Natural killer cell (primary cell): ENCODE measurements at regions not wholly inside any gene's neighbourhood (a gene's known extent, or its start where the extent isn't known, plus 50 kb on each side); places are given as distances from the start of the nearest gene placed in this dataset.

Experiments
- ATAC-seq, 3 donors: fragments of 150-1000 bp in 2 of 3; fragments of 200-7000 bp in 1 of 3; cut with Tn5 transposase; 1 replicate in 1 of 3; 2 replicates in 2 of 3; pipeline ENCODE4 v1.10.0; 2021; ENCODE audit warnings: mild to moderate bottlenecking in 2 of 3, moderate library complexity in 2 of 3
- DNase-seq, 2 donors: peaks; one replicate each; pipeline versions ENCODE4 v3.0.0 to v3.0.0-alpha.2; 2013 to 2021; ENCODE audit warnings: mixed read lengths in 1 of 2
- H3K27ac ChIP-seq: one replicate; pipeline ENCODE4 v1.5.1; 2013; ENCODE audit warnings: mild to moderate bottlenecking, low read length
- H3K27me3 ChIP-seq: one replicate; pipeline ENCODE4 v1.6.1; 2013; ENCODE audit warnings: low read length; ENCODE audit not compliant: control insufficient read depth, insufficient read depth
- H3K36me3 ChIP-seq: one replicate; pipeline ENCODE4 v1.6.1; 2013; ENCODE audit warnings: low read length; ENCODE audit not compliant: control insufficient read depth, insufficient read depth
- H3K4me1 ChIP-seq: one replicate; pipeline ENCODE4 v1.6.1; 2013; ENCODE audit warnings: low read length; ENCODE audit not compliant: control insufficient read depth, insufficient read depth
- H3K4me3 ChIP-seq: one replicate; pipeline ENCODE4 v1.5.1; 2013; ENCODE audit warnings: low read length
- H3K9me3 ChIP-seq: one replicate; pipeline ENCODE4 v1.6.1; 2013; ENCODE audit warnings: low read length; ENCODE audit not compliant: control insufficient read depth, insufficient read depth
- H3K27ac Mint-ChIP-seq, 2 donors: one replicate each; pipeline ENCODE4 v1.8.0; 2022; ENCODE audit warnings: mild to moderate bottlenecking in 2 of 2, mixed read lengths in 2 of 2, moderate library complexity in 1 of 2
- H3K27me3 Mint-ChIP-seq, 2 donors: one replicate each; pipeline ENCODE4 v1.8.0; 2022; ENCODE audit warnings: low read depth in 2 of 2, mixed read lengths in 2 of 2
- H3K36me3 Mint-ChIP-seq: one replicate; pipeline ENCODE4 v1.8.0; 2022; ENCODE audit warnings: mixed read lengths
- H3K4me1 Mint-ChIP-seq, 2 donors: one replicate each; pipeline ENCODE4 v1.8.0; 2022; ENCODE audit warnings: mixed read lengths in 2 of 2
- H3K4me3 Mint-ChIP-seq: one replicate; pipeline ENCODE4 v1.8.0; 2022; ENCODE audit warnings: mild to moderate bottlenecking, moderate library complexity, mixed read lengths
- H3K9me3 Mint-ChIP-seq, 2 donors: one replicate each; pipeline ENCODE4 v1.8.0; 2022; ENCODE audit warnings: mixed read lengths in 2 of 2
- CTCF ChIP-seq: fragments of 200-600 bp; IDR thresholded peaks from one replicate; pipeline ENCODE4 v1.8.0; 2022; ENCODE audit warnings: antibody characterized with exemption
- WGBS: methylation state at CpG from one replicate; pipeline ENCODE4 v1.1.7; 2013; ENCODE audit warnings: missing lambda C conversion rate; ENCODE audit not compliant: insufficient coverage; 5-methylcytosine and 5-hydroxymethylcytosine counted together
- intact Hi-C: fragments of 100-400 bp; cut with micrococcal nuclease; formaldehyde crosslinking; loops from one replicate; pipeline ENCODE4 v1.14.2; 2022

GRCh38 chr11:97349201-97349600 is 959.4 kb downstream of the JRKL start:
- H3K4me3 Mint-ChIP-seq: no peak overlapping the region
- no peak overlapping the region for H3K27ac ChIP-seq
- H3K9me3 Mint-ChIP-seq: peaks cover 19 to 30% of the 10 kb centered on the region in 2 donors
- H3K4me3 ChIP-seq: no peak overlapping the region
- H3K27me3 ChIP-seq: no peaks in the 10 kb centered on the region
- 85% methylated on average over 2 of the region's 4 CpGs for WGBS
- H3K27ac Mint-ChIP-seq: no peak overlapping the region
- H3K4me1 Mint-ChIP-seq: no peaks in the 10 kb centered on the region
- no peaks in the 10 kb centered on the region for H3K36me3 ChIP-seq
- DNase-seq (no peak), ATAC-seq (no peak)
- H3K36me3 Mint-ChIP-seq: no peaks in the 10 kb centered on the region
- no peaks in the 10 kb centered on the region for H3K27me3 Mint-ChIP-seq
- peaks cover 3% of the 10 kb centered on the region for H3K9me3 ChIP-seq
- intact Hi-C loops: no loop called here
- TF ChIP-seq CTCF: no peak
- no peaks in the 10 kb centered on the region for H3K4me1 ChIP-seq

GRCh38 chr11:97351939-97352338 is 962.1 kb downstream of the JRKL start:
- Mint-ChIP-seq H3K4me3 (no peak overlapping the region), H3K9me3 (peaks cover 18 to 19% of the 10 kb centered on the region in 2 donors), H3K27ac (no peak overlapping the region), H3K36me3 (no peaks in the 10 kb centered on the region), H3K27me3 (no peaks in the 10 kb centered on the region), H3K4me1 (no peaks in the 10 kb centered on the region)
- no peak overlapping the region for H3K27ac ChIP-seq
- H3K27me3 ChIP-seq: no peaks in the 10 kb centered on the region
- H3K4me3 ChIP-seq: no peak overlapping the region
- DNase-seq (no peak), ATAC-seq (no peak)
- peaks cover 3% of the 10 kb centered on the region for H3K9me3 ChIP-seq
- 92% methylated on average over 2 of the region's 2 CpGs for WGBS
- no peaks in the 10 kb centered on the region for H3K4me1 ChIP-seq
- H3K36me3 ChIP-seq: no peaks in the 10 kb centered on the region
- TF ChIP-seq CTCF: no peak
- intact Hi-C loops: no loop called here

GRCh38 chr11:97354026-97354425 is 964.2 kb downstream of the JRKL start:
- Mint-ChIP-seq H3K36me3 (no peaks in the 10 kb centered on the region), H3K4me1 (no peaks in the 10 kb centered on the region), H3K9me3 (peaks cover 14 to 20% of the 10 kb centered on the region in 2 donors), H3K27ac (no peak overlapping the region), H3K4me3 (no peak overlapping the region), H3K27me3 (no peaks in the 10 kb centered on the region)
- H3K9me3 ChIP-seq: peaks cover 3% of the 10 kb centered on the region
- ATAC-seq (no peak), DNase-seq (no peak)
- no CpG with 5 or more reads among the region's 1 CpG for WGBS
- intact Hi-C loops: no loop called here
- H3K27ac ChIP-seq: no peak overlapping the region
- no peaks in the 10 kb centered on the region for H3K36me3 ChIP-seq
- H3K4me1 ChIP-seq: no peaks in the 10 kb centered on the region
- no peak for TF ChIP-seq CTCF
- no peak overlapping the region for H3K4me3 ChIP-seq
- H3K27me3 ChIP-seq: no peaks in the 10 kb centered on the region

- intact Hi-C loops: no loop called here
- TF ChIP-seq CTCF: no peak
- Mint-ChIP-seq H3K27me3 (no peaks in the 10 kb centered on the region), H3K4me1 (no peaks in the 10 kb centered on the region), H3K9me3 (peaks cover 14 to 20% of the 10 kb centered on the region in 2 donors), H3K4me3 (no peak overlapping the region), H3K36me3 (no peaks in the 10 kb centered on the region), H3K27ac (no peak overlapping the region)
- DNase-seq: no peak
- 86% methylated on average over 1 of the region's 2 CpGs for WGBS
- no peak for ATAC-seq
- Histone ChIP-seq H3K27ac (no peak overlapping the region), H3K27me3 (no peaks in the 10 kb centered on the region), H3K36me3 (no peaks in the 10 kb centered on the region), H3K4me1 (no peaks in the 10 kb centered on the region), H3K9me3 (peaks cover 3% of the 10 kb centered on the region), H3K4me3 (no peak overlapping the region)
These were observed 964.8 kb downstream of the JRKL start for GRCh38 chr11:97354576-97354975.
